22Rv1 (cell line): ENCODE measurements at regions not wholly inside any gene's neighbourhood (a gene's known extent, or its start where the extent isn't known, plus 50 kb on each side); places are given as distances from the start of the nearest gene placed in this dataset.
A peak's percentile ranks its signal among the peaks of the same experiment; 100 is the strongest.

Source experiments
- H3K27ac ChIP-seq: fragments of 450-650 bp; 2 replicates; pipeline ENCODE4 v1.5.1; 2017
- ZFX ChIP-seq: fragments of 450-650 bp; IDR thresholded peaks from 2 replicates; pipeline ENCODE4 v1.6.1; 2017; ENCODE audit warnings: antibody characterized with exemption, borderline replicate concordance
- TF ChIP-seq, protein P1 (sequence below): fragments of 450-650 bp; IDR thresholded peaks from 2 replicates; pipeline ENCODE4 v1.5.1; 2017; ENCODE audit warnings: mild to moderate bottlenecking

- TF ChIP-seq, protein P1, sequence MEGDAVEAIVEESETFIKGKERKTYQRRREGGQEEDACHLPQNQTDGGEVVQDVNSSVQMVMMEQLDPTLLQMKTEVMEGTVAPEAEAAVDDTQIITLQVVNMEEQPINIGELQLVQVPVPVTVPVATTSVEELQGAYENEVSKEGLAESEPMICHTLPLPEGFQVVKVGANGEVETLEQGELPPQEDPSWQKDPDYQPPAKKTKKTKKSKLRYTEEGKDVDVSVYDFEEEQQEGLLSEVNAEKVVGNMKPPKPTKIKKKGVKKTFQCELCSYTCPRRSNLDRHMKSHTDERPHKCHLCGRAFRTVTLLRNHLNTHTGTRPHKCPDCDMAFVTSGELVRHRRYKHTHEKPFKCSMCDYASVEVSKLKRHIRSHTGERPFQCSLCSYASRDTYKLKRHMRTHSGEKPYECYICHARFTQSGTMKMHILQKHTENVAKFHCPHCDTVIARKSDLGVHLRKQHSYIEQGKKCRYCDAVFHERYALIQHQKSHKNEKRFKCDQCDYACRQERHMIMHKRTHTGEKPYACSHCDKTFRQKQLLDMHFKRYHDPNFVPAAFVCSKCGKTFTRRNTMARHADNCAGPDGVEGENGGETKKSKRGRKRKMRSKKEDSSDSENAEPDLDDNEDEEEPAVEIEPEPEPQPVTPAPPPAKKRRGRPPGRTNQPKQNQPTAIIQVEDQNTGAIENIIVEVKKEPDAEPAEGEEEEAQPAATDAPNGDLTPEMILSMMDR, result no peak
- no peak for TF ChIP-seq ZFX
- H3K27ac ChIP-seq, result no peak overlapping the region
Measured at GRCh38 chr14:53542732-53543131, 389.6 kb upstream of the DDHD1 start.

GRCh38 chr14:53541411-53541810 is 388.3 kb upstream of the DDHD1 start:
- TF ChIP-seq ZFX, result no peak
- TF ChIP-seq, protein P1, result no peak

GRCh38 chr14:53539489-53540126 is 386.5 kb upstream of the DDHD1 start:
- TF ChIP-seq ZFX, result no peak
- TF ChIP-seq, protein P1, result peak; percentile 89
- no peak overlapping the region for H3K27ac ChIP-seq

More at GRCh38 chr14:53541411-53541810, 388.3 kb upstream of the DDHD1 start:
- no peak overlapping the region for H3K27ac ChIP-seq

DNA sequence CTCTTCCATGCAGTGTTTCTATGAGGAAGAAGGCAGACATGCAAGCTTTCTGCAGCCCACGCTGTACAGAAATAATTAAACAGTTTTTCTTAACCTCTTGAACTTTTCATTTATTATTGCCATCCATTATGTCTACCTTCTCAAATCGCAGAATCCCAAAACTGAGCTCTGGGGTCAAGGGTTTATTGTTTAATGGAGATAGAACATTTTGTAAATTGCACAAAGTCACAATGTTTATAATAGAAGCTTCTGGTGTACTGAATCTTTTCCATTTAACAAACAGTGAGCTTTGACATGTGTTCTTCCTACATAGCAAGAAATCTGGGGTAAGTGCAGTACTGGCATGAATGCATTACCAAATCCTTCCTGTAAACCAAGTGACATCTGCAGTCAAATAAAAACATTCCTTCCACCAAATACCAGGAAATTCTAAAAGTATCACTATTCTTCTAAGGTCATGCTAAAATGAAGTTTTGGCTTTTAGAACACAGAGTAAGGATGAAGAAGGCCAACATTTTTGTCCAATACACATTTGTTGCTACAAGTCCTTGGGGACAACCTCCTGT is 385.3 kb upstream of the DDHD1 start:
- TF ChIP-seq ZFX, result no peak
- TF ChIP-seq, protein P1, result no peak
- no peak overlapping the region for H3K27ac ChIP-seq

DNA sequence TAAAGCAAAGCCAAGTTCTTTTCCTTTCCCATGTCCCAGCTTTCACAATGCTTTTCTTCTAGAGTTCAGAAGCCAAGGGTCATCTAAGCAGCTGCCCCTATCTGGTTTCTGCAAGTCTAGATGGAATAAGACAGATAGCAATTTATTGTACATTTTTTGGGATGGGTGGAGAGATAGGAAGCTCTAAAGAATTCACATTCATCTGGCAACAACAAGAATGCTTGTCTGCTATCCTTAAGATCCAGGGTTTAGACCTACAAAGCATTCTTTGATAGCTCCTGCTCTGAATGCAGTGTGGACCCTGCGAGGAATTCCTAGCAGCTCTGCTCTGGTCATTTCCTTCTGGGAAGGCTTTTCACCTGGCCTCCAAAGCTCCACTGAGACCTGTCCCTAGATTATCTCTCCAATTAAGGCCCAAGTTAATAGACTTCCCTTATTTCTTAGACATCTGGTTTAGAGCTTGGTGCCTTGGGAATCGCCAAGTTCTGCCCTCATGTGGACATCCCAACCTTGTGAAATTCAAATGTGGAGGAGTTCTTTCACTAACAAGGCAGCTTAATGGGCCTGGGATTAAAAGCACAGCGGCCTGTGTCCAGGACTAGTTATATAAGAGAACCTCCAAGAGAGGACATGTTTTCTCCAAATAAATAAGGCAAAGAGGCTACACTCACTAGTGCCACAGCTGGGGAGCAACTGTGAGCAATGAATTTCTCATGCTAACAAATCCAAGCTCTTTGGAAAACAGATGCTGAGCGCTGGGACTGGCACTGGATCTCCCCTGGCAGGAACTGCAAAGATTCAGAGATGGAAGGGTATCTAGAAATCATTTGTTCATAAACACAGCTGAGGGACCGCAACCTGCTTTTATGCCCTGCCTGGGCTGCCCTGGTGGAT is 384.5 kb upstream of the DDHD1 start:
- TF ChIP-seq, protein P1, result no peak
- no peak for TF ChIP-seq ZFX
- H3K27ac ChIP-seq, result no peak overlapping the region

DNA sequence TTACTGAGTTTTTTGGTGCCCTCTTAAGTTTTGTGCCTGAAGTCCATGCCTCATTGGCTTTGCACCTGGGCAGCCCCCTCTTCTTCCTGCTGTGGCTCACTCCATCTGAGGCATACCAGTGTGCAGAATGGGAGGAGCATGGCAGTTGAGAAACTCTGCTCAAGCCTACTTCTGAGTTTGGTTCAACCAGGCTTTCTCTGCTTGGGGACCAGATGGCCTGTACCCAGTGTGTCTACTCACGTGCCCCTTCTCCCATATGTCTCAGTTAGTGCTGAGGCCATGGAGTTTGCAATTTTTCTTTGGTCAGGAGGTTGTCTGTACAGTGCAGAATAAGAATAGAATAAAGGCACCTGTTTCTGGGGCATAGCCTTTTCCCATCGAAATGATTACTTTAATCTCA is 383.3 kb upstream of the DDHD1 start:
- no peak for TF ChIP-seq ZFX
- TF ChIP-seq, protein P1, result no peak
- no peak overlapping the region for H3K27ac ChIP-seq
